G401.6 (cell line): ENCODE measurements at regions not wholly inside any gene's neighbourhood (a gene's known extent, or its start where the extent isn't known, plus 50 kb on each side); places are given as distances from the start of the nearest gene placed in this dataset.
"Not testable (repeated sequence)": the region's sequence is repeated elsewhere in the genome, so short reads cannot be mapped to it uniquely, and the experiment has no call there.

Experiments used
- FAIRE-seq: peaks from 2 replicates; lab custom pipeline; 2012; peaks lifted over from hg19 to GRCh38; lab: Jason Lieb, UNC

DNA sequence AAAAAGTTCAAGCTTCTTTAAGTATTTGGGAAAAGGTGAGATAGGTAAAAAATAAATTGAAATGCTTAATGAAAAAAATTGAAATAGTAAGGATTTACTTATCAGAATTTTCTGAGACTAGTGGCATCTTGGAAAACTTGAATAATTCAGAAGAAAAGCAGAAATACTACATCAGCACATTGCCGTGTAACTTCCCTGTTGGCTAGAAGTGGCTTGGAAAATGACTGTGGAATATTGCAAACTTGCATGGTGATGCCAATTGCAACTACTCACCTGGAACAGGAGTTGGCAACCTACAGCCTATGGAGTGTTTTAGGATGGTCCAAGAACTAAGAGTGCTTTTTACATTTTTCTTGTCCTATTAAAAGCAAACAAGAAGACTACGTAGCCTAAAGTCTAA lies 603.5 kb upstream of the VRK2 start:
- FAIRE-seq = no peak

DNA sequence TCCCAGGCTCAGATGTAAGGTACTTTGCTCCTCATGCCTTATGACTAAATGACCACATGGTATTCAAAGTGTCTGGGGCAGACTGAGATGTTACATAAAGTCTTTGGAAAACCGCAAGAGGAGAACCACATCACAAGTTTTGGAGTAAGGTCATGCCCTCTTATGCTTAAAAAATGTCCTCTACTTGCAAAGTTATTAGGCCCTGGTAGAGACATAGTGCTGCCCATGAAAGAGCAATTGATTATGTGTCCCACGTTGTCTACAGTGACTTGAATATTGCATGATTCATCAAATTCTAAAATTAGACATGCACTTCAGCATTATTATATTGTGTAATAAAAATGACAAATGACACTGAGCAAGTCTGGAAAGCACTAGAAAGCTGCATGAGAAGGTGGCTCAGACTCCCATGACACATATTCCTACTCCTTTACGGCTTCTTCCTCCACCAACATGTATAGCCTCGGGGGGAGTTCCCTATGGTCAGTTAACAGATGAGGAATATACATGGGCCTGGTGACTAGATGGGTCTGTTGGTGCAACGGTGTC lies 602.6 kb upstream of the VRK2 start:
- FAIRE-seq = no peak

DNA sequence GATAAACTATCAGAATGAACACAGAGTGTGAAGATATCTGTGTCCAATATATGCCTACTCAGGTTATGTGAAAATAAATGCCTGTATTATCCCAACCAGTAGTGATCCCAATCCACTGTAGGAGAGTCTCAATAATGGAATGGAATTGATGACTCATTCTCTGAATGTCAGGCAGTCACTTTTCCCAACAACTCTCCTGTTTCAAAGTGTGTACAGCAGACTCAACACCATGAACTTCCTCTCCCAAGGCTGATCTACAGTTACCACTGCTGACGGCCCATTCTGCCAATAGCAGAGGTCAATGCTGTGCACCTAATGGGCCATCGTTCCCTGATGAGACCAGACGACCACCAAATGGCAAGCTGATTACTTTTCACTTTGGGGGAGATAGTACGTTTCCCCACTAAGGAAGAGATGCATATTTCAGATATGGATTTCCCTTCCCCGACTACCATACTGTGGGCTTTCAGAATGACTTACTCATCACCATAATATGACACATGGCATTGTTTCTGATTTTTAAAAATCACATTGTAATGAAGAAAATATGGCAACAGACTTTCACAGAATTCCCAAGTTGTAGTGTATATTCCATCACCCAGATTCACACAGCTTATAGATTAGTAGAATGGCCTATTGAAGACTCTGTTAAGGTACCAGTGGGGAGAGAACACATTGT lies 601.7 kb upstream of the VRK2 start:
- no peak for FAIRE-seq

DNA sequence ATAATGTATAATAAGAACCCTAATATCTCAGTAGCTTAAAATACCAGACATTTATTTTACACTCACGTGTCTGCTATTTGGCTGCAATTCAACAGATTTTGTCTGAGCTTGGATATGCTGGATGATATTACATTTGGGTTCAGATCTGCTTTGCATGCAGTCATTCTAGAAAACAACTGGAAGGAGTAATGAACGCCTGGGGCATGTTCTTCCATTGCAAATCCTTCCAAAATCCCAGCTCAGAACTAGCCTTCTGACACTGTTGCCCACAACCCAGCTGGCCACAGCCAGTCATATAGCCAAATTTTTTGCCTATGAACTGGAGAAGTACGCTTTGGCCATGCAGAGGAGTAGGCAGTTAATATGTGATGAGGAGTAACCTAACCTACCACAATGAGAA lies 597.8 kb upstream of the VRK2 start:
- no peak for FAIRE-seq

DNA sequence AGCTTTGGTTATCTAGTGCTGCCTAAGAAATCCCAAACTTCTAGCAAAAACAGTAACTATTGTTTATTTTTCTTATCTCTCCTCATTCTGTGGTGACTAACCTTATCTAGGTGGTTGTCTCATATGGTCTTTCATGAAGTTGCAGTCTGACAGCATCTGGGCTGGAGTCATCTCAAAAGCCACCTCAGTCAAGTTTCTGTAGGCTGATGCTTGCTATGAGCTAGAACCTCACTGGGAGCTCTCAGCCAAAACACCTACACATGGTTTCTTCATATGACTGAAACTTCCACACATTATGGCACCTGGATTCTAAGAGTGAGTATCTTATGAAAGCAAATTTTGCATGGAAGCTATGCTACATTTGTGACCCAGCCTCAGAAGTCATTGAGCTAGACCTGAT lies 596.4 kb upstream of the VRK2 start:
- FAIRE-seq = no peak

DNA sequence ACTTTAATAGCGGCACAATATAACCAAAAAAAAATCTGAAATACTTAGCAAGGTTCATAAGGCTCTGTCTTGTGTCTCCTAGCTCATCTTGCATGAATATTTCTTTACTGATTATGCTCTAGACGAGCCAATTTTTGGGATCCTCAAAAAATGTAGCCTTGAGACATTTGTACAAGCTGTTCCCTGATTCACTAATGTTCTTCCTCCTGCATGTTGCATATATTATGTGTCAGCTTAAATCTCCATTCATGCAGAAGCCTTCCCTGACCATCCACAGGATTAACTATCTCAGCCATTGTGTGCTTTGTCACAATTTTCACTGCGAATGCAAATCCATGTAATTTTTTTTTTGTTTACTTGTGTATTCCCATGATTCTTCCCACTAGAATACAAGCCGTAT lies 594.0 kb upstream of the VRK2 start:
- no peak for FAIRE-seq

DNA sequence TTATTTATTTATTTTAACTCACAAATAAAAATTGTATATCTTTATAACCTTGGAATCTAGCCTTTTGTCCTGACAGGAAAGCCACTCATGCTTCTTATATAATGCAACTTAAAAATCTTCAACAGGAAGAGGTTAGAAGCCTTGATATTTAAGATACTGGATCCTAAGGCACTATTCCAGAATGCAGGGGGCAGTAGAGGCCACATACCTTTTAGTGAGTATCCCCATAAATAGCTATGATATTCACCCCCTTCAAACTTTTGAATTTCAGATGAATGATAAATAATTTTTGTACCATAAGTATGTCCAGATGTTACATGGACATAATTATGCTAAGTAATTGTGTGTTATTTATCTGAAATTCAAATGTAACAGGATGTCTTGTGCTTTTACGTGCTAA lies 592.7 kb upstream of the VRK2 start:
- FAIRE-seq = no peak

DNA sequence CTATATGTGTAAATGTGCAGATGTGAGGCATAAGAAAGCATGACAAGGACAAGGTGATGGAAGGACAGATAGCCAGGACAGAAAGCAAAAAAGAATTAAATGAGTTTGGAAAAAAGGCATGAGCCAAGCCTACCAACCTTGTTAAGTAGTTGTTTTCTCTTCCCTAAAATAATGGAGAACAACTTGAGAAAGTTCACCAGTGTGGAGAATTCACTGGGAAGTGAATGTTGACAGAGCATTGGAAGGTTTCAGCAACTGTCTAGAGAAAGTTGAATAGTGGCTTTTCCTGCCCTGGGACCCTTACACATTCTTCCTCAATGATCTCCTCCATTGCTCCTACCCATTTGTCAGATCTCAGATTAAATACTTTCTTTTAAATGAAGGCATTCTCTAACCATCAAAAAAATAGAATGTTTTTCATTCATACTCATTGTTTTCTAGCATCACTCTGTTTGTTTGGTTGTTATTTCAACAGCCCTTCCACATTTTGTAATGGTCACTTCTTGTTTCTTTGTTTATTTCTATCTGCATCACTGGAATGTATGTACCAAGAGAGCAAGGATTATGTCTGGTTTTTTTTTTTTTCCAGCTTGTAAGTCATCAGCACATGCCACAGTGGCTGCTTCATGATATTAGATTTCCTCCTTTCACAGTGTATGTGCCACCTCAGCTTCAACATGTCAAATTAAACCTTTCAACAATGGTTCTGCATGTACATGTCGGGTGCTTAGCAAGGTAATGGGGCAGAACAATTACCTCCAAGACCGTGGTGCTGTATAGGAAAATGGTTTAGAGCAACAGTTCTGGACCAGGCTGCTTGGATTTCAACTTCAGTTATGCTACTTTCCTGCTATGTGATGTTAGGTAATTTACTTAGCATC lies 586.0 kb upstream of the VRK2 start:
- no peak for FAIRE-seq

DNA sequence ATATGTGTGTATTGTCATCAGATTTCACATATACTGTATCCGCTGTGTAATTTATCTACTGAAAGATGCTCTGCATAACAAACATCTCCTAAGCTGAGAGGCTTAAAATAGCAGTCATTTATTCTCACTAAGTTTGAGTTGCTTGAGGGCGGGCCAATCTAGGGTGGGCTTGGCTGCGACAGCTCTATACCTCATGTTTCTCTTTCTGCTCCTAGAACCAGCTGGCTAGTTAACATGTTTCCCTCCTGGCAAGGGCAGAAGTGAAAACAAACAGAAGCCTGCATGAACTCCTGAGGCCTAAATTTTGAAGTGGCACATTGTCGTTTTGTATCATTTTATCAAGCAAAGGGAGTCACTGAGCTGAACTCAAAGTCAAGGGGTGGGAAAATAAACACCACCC lies 585.0 kb upstream of the VRK2 start:
- FAIRE-seq = no peak

DNA sequence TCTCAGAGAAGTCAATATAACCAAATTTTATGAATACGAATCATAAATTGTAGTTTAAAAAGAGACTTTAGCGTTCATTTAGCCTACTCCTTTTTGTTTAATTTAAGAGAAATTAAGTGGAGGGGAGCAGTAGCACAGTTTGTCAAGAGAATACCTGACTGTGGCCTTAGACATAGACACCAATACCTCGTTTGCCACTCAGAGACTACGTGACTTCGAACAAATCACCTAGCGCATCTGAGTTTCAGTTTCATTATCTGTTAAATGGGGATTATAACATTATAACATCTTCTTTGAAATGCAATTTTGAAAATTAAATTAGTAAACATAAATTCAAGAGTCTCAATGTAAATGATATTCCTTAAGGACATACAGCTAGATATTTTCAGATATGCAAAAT lies 581.5 kb upstream of the VRK2 start:
- no peak for FAIRE-seq

DNA sequence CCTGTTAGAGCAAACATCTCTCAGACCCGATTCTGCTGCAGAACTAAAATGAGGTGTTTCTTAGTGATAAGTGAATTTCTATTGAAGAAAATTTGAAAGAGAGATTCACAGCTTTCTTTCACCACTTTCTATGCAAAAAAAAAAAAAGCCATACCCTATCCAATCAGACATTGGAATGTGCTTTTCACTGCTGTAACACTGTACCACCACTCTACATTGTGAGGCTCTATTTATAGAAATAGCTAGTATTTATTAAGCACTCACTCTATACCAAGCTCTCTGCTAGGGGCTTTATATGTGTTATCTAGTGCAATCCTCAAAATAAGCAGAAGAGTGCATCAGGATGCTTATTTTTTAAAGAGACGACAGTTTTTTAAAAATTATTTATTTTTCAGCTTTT lies 580.6 kb upstream of the VRK2 start:
- FAIRE-seq = no peak

DNA sequence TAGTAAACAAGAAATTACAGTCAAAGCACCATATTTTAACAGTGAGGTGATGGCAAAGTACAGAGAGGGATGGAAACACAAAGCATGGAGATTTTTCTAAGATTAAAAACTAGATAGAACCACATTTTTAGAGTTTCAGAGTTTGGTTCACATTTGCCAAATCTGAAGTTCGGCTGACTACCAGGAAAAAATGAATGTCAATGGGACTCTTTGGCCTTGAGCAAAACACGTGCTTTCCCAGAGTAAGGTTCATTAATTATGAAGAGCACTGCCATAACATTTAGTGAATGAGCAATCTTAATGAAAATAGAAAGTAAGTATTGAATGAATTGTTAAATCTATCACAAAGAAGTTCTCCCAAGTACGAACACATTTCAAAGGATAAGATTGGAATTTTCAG lies 571.2 kb upstream of the VRK2 start:
- FAIRE-seq = no peak

DNA sequence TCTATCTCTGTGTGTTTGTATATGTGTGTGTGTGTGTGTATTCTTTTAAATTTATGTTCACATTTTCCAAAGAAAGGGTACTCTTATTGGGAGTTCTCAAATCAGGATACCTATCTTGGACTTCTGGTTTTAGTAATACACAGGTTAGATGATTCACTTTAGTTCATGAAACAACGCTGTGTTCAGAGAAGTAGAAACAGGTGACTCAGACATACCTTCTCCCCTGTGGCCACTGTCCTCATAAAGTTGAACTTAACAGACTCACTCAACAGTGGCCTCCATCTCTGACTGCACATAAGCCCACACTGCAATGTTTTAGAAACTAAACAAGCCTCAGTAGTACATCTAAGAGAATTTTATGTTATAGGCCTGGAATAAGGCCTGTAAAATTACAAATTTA lies 566.6 kb upstream of the VRK2 start:
- FAIRE-seq = no peak

DNA sequence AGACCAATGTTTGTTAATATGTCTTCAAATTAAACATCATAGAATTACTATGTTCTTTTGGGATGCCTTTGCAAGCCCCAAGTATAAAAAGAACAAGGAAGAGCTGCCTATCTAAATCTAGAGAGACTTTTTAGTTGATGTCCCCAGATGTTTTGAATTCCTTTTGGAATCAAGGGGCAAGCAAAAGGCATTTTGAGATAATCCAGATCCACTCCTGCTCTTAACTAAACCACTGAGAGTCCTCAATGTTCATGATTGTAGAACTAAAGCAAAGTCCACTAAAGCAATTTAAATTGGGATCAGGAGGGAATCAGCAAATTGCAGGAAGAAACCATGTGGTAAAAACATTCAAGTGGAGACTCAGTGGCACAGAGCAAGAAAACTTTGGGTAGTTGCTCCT lies 558.5 kb upstream of the VRK2 start:
- FAIRE-seq = no peak

DNA sequence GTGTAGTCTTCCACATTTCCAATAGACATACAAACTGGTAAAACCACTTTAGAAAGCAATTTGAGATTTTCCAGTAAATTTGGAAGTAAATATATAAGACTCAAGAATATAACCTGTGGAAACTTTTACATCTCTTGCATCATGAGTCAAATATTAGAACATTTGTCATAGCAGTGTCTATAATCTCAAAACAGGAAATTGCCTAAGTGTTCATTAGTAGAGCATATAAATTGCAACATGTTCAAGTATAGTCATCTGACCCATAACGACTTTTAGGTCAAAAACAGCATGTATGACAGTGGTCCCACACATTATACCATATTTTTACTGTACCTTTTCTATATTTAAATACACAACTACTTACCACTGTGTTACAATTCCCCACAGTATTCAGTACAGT lies 555.9 kb upstream of the VRK2 start:
- FAIRE-seq = no peak

DNA sequence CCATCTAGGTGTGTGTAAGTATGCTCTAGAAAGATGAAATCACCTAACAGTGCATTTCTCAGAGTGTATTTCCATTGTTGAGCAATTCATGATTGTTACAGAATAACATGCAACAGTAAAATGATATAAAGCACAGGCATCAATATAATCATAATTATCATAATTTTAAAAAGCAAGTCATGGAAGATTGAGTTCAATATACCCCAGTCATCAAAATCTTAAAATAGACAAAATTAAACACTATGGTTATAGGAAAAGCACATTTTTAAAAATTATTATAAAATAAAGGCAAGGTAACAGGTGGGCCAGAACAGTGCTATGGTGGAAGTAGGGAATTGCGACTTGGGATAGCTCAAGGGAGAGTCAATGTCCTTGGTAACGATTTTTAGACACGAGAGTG lies 555.4 kb upstream of the VRK2 start:
- FAIRE-seq = no peak

DNA sequence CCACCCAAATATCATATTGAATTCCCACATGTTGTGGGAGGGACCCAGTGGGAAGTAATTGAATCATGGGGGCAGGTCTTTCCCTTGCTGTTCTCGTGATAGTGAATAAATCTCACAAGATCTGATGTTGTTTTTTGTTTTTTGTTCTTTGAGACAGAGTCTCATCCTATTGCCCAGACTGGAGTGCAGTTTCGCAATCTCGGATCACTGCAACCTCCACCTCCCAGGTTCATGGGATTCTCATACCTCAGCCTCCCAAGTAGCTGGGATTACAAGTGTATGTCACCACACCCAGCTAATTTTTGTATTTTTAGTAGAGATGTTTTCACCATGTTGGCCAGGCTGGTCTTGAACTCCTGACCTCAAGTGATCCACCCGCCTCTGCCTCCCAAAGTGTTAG lies 552.6 kb upstream of the VRK2 start:
- not testable (repeated sequence) for FAIRE-seq

DNA sequence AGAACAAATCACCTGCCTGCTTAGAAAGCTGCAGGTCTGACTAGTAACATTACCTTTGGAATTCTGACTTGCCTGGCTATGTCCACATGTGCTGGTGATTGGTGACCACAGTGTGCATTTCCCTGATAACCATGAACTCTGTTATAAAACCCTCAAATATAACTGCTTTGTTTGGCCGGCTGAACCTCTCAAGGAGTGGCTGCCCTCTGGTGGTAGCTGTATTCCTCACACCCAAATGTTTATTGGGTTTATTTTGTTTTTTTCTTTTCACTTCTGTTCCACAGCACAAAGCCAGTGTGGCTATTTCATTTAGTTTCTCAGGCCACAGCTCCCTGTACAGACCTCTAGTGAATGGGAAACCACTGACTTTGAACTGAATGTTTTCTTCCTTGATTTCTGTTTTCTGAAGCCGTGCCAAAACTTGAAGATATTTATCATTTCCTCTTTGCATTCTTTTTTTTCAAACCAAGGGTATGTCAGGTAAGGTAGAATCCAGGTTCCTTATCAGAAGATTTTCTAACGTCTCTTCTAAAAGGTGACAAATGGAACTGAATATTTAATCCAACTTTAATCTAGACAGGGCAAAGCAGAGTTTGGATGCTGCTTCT lies 549.0 kb upstream of the VRK2 start:
- FAIRE-seq = peak; percentile 28

DNA sequence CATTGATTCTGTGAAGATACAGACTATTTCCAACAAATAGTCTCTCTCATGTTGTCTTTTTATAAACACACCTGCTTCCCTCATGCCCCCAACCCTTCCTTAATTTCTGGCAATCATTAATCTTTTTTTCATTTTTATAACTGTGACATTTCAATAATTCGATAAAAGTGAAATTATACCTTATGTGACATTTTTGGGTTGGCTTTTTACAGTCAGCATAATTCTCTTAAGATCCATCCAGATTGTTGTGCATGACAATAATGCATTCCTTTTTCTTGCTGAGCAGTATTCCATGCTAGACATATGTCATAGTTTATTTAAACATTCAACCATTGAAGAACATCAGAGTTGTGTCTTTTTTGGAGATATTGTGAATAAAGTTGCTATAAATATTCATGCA lies 541.8 kb upstream of the VRK2 start:
- FAIRE-seq = no peak

DNA sequence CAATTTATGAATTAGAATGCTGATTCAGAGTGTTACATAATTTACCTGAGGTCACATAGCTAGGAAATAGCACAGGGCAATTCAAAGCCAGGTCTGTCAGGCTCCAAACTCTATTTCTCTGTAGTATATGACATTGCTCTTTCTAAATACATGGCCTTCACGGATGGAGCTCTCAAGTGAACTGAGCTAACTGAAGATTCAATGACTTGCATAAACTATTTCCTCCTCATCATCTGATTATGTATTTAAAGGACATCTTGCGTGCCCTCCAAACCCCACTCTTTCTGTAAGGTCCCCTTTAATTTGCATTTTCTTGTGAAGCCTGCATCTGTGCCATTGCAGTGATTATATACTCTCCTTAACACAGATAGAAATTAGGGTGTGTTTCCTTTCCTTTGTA lies 537.4 kb upstream of the VRK2 start:
- FAIRE-seq = no peak

DNA sequence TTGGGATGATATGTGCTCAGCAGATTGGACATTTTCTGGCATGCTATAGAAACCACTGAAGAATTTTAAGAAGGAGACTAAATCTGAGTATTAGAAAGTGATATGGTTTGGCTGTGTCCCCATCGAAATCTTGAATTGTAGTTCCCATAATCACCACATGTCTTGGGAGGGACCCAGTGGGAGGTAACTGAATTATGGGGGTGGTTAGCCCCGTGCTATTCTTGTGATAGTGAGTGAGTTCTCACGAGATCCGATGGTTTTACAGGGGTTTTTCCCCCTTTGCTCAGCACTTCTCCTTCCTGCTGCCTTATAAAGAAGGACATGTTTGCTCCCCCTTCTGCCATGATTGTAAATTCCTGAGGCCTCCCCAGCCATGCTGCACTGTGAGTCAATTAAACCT lies 535.9 kb upstream of the VRK2 start:
- FAIRE-seq = no peak

DNA sequence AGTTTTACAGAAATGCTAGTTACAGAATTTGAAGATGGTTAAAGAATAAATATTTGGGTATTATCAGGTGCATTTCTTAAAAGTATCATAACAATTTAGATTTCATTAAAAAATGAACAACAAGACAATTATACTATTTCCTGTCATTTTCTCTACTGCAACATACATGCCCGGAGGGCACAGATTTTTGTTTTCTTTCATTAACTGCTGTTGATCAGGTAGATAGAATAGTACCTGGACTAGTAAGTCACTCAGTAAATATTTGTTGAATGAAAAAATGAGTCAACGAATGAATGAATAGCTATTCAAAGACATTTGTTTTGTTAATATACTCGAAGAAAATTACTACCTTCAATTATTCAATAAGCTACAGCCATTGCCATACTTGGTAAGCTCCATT lies 531.2 kb upstream of the VRK2 start:
- no peak for FAIRE-seq

DNA sequence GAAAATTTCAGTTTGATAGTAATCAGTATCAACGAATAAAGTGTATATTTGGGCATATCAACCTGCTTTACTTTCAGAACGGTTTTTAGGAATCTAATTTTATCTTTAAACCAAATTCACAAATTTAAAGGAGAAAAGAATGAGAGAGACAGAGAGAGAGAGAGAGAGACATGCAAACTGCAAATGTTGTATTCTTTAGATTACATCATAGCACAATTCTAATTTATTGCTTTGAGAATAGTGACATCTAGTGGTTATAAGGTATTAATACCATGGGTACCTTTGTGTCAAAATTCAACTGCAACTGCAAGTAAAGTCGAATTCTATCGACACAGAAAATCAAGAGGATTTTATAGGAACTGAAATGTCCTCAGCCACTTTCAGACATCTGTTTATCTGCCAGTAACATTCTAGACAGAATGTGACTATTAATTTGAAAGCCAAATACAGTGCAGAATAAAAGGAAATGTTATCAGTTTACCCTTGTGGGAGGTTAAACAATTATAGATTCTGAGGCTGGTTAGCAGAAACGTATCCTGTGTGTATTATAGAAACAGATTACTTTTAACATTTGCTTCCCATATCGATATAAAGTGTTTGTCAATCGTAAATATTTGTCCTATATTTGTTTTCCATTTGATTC lies 529.8 kb upstream of the VRK2 start:
- FAIRE-seq = peak; percentile 92
